HepG2 (cell line): ENCODE measurements at regions not wholly inside any gene's neighbourhood (a gene's known extent, or its start where the extent isn't known, plus 50 kb on each side); places are given as distances from the start of the nearest gene placed in this dataset.

Source experiments
- CC2D1A ChIP-seq: sonication (generic); formaldehyde crosslinking; IDR thresholded peaks from 2 replicates; pipeline ENCODE4 v1.8.1; 2023; ENCODE audit warnings: mild to moderate bottlenecking, missing genetic modification reagents
- ETV6 ChIP-seq: sonication (generic); formaldehyde crosslinking; conservative IDR thresholded peaks from 2 replicates; pipeline ENCODE4 v1.4.0; 2020; ENCODE audit warnings: missing genetic modification reagents
- ISL2 ChIP-seq: sonication (generic); formaldehyde crosslinking; IDR thresholded peaks from 2 replicates; pipeline ENCODE4 v1.5.0; 2020; ENCODE audit warnings: missing genetic modification reagents
- KAT2B ChIP-seq: fragments of 150-350 bp; IDR thresholded peaks from 2 replicates; pipeline ENCODE4 v1.6.1; 2014; ENCODE audit warnings: low read depth, low read length, borderline replicate concordance
- NFE2L2 ChIP-seq: fragments of 150-350 bp; IDR thresholded peaks from 2 replicates; pipeline ENCODE4 v1.6.1; 2014; ENCODE audit warnings: low read length
- SMARCC2 ChIP-seq: fragments of 450-650 bp; IDR thresholded peaks from 2 replicates; pipeline ENCODE4 v1.6.1; 2017; ENCODE audit warnings: antibody characterized with exemption, mild to moderate bottlenecking
- ZBTB3 ChIP-seq: sonication (generic); formaldehyde crosslinking; IDR thresholded peaks from 2 replicates; pipeline ENCODE4 v1.4.0; 2020; ENCODE audit warnings: low read depth, mild to moderate bottlenecking, moderate library complexity, missing genetic modification reagents, borderline replicate concordance
- ZNF20 ChIP-seq: sonication (generic); formaldehyde crosslinking; IDR thresholded peaks from 2 replicates; pipeline ENCODE4 v1.4.0; 2020; ENCODE audit warnings: mild to moderate bottlenecking, moderate library complexity, missing genetic modification reagents
- ZNF44 ChIP-seq: sonication (generic); formaldehyde crosslinking; IDR thresholded peaks from 2 replicates; pipeline ENCODE4 v1.5.1; 2020; ENCODE audit warnings: mild to moderate bottlenecking, missing genetic modification reagents
- ZNF446 ChIP-seq: sonication (generic); formaldehyde crosslinking; IDR thresholded peaks from 2 replicates; pipeline ENCODE4 v1.5.0; 2020; ENCODE audit warnings: mild to moderate bottlenecking, missing genetic modification reagents
- ZNF549 ChIP-seq: sonication (generic); formaldehyde crosslinking; IDR thresholded peaks from 2 replicates; pipeline ENCODE4 v1.5.0; 2020; ENCODE audit warnings: missing genetic modification reagents
- ZNF724P ChIP-seq: sonication (generic); formaldehyde crosslinking; IDR thresholded peaks from 2 replicates; pipeline ENCODE4 v1.8.0; 2022; ENCODE audit warnings: missing genetic modification reagents, borderline replicate concordance
- ZNF839 ChIP-seq: sonication (generic); formaldehyde crosslinking; IDR thresholded peaks from 2 replicates; pipeline ENCODE4 v1.4.0; 2020; ENCODE audit warnings: missing genetic modification reagents, mild to moderate bottlenecking, borderline replicate concordance
- TF ChIP-seq, protein P1 (sequence below): sonication (generic); formaldehyde crosslinking; IDR thresholded peaks from 2 replicates; pipeline ENCODE4 v1.5.1; 2020; ENCODE audit warnings: mild to moderate bottlenecking, missing genetic modification reagents, moderate library complexity
- TF ChIP-seq, protein P2 (sequence below): sonication (generic); formaldehyde crosslinking; IDR thresholded peaks from 2 replicates; pipeline ENCODE4 v1.4.0; 2020; ENCODE audit warnings: missing genetic modification reagents
- TF ChIP-seq, protein P3 (sequence below): sonication (generic); formaldehyde crosslinking; IDR thresholded peaks from 2 replicates; pipeline ENCODE4 v1.8.0; 2022; ENCODE audit warnings: missing genetic modification reagents, mild to moderate bottlenecking, moderate library complexity, borderline replicate concordance
- TF ChIP-seq, protein P4 (sequence below): sonication (generic); formaldehyde crosslinking; IDR thresholded peaks from 2 replicates; pipeline ENCODE4 v1.8.0; 2022; ENCODE audit warnings: mild to moderate bottlenecking, missing genetic modification reagents; ENCODE audit not compliant: insufficient replicate concordance
- TF ChIP-seq, protein P5 (sequence below): sonication (generic); formaldehyde crosslinking; IDR thresholded peaks from 2 replicates; pipeline ENCODE4 v1.4.0; 2020; ENCODE audit warnings: mild to moderate bottlenecking, low read depth, missing genetic modification reagents

DNA sequence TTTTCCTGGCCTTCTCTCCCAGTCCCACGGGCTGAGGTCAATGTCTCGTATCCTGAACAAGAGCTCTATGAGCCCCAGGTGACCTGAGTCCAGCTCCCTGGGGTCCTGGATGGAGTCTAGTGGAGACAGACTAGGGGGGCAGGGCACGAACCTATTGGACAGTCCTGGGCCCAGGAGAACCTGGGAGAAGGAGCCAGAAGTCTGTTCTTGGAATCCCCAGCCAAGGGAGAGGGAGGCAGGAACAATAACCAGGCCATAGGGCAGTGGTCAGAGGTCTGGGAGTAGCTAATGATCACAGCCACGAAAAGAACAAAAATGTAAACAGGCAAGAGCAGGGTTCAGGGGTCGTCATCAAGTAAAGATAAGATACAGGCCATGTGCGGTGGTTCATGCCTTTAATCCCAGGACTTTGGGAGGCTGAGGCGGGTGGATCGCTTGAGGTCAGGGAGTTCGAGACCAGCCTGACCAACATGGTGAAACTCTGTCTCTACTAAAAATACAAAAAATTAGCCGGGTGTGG, 60.8 kb downstream of the COPRS start (continued):
- no peak for TF ChIP-seq ZBTB3 (CRISPR knock-in tag)
- TF ChIP-seq SMARCC2, result no peak
- no peak for TF ChIP-seq ZNF20 (CRISPR knock-in tag)
- no peak for TF ChIP-seq ETV6
- no peak for TF ChIP-seq NFE2L2
- no peak for TF ChIP-seq ZNF446 (CRISPR knock-in tag)
- TF ChIP-seq, protein P1, sequence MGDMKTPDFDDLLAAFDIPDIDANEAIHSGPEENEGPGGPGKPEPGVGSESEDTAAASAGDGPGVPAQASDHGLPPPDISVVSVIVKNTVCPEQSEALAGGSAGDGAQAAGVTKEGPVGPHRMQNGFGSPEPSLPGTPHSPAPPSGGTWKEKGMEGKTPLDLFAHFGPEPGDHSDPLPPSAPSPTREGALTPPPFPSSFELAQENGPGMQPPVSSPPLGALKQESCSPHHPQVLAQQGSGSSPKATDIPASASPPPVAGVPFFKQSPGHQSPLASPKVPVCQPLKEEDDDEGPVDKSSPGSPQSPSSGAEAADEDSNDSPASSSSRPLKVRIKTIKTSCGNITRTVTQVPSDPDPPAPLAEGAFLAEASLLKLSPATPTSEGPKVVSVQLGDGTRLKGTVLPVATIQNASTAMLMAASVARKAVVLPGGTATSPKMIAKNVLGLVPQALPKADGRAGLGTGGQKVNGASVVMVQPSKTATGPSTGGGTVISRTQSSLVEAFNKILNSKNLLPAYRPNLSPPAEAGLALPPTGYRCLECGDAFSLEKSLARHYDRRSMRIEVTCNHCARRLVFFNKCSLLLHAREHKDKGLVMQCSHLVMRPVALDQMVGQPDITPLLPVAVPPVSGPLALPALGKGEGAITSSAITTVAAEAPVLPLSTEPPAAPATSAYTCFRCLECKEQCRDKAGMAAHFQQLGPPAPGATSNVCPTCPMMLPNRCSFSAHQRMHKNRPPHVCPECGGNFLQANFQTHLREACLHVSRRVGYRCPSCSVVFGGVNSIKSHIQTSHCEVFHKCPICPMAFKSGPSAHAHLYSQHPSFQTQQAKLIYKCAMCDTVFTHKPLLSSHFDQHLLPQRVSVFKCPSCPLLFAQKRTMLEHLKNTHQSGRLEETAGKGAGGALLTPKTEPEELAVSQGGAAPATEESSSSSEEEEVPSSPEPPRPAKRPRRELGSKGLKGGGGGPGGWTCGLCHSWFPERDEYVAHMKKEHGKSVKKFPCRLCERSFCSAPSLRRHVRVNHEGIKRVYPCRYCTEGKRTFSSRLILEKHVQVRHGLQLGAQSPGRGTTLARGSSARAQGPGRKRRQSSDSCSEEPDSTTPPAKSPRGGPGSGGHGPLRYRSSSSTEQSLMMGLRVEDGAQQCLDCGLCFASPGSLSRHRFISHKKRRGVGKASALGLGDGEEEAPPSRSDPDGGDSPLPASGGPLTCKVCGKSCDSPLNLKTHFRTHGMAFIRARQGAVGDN, result peak; percentile 73
- TF ChIP-seq, protein P2, sequence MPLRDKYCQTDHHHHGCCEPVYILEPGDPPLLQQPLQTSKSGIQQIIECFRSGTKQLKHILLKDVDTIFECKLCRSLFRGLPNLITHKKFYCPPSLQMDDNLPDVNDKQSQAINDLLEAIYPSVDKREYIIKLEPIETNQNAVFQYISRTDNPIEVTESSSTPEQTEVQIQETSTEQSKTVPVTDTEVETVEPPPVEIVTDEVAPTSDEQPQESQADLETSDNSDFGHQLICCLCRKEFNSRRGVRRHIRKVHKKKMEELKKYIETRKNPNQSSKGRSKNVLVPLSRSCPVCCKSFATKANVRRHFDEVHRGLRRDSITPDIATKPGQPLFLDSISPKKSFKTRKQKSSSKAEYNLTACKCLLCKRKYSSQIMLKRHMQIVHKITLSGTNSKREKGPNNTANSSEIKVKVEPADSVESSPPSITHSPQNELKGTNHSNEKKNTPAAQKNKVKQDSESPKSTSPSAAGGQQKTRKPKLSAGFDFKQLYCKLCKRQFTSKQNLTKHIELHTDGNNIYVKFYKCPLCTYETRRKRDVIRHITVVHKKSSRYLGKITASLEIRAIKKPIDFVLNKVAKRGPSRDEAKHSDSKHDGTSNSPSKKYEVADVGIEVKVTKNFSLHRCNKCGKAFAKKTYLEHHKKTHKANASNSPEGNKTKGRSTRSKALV (CRISPR knock-in tag), result no peak
- TF ChIP-seq, protein P3, sequence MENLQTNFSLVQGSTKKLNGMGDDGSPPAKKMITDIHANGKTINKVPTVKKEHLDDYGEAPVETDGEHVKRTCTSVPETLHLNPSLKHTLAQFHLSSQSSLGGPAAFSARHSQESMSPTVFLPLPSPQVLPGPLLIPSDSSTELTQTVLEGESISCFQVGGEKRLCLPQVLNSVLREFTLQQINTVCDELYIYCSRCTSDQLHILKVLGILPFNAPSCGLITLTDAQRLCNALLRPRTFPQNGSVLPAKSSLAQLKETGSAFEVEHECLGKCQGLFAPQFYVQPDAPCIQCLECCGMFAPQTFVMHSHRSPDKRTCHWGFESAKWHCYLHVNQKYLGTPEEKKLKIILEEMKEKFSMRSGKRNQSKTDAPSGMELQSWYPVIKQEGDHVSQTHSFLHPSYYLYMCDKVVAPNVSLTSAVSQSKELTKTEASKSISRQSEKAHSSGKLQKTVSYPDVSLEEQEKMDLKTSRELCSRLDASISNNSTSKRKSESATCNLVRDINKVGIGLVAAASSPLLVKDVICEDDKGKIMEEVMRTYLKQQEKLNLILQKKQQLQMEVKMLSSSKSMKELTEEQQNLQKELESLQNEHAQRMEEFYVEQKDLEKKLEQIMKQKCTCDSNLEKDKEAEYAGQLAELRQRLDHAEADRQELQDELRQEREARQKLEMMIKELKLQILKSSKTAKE (CRISPR knock-in tag), result peak; percentile 64; the same call in 1 of the 2 replicates
- no peak for TF ChIP-seq ZNF44 (CRISPR knock-in tag)
- no peak for TF ChIP-seq KAT2B
- TF ChIP-seq, protein P4, sequence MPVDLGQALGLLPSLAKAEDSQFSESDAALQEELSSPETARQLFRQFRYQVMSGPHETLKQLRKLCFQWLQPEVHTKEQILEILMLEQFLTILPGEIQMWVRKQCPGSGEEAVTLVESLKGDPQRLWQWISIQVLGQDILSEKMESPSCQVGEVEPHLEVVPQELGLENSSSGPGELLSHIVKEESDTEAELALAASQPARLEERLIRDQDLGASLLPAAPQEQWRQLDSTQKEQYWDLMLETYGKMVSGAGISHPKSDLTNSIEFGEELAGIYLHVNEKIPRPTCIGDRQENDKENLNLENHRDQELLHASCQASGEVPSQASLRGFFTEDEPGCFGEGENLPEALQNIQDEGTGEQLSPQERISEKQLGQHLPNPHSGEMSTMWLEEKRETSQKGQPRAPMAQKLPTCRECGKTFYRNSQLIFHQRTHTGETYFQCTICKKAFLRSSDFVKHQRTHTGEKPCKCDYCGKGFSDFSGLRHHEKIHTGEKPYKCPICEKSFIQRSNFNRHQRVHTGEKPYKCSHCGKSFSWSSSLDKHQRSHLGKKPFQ (CRISPR knock-in tag), result no peak
- no peak for TF ChIP-seq ZNF724P (CRISPR knock-in tag)
- TF ChIP-seq ISL2, result peak; percentile 64
- no peak for TF ChIP-seq ZNF549 (CRISPR knock-in tag)
- no peak for TF ChIP-seq ZNF839
- no peak for TF ChIP-seq CC2D1A (CRISPR knock-in tag)
- TF ChIP-seq, protein P5, sequence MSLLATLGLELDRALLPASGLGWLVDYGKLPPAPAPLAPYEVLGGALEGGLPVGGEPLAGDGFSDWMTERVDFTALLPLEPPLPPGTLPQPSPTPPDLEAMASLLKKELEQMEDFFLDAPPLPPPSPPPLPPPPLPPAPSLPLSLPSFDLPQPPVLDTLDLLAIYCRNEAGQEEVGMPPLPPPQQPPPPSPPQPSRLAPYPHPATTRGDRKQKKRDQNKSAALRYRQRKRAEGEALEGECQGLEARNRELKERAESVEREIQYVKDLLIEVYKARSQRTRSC (CRISPR knock-in tag), result no peak
